ENCODE measurements at regions not wholly inside any gene's neighbourhood (a gene's known extent, or its start where the extent isn't known, plus 50 kb on each side); places are given as distances from the start of the nearest gene placed in this dataset.
"Not testable (repeated sequence)": the region's sequence is repeated elsewhere in the genome, so short reads cannot be mapped to it uniquely, and the experiment has no call there.

GRCh38 chr6:112477125-112477524, 130.0 kb downstream of the RFPL4B start:
- Histone ChIP-seq H3K27ac (no peak overlapping the region), H3K27me3 (no peaks in the 10 kb centered on the region), H3K9me3 (no peaks in the 10 kb centered on the region), H3K4me1 (no peaks in the 10 kb centered on the region), H3K4me3 (no peak overlapping the region), H3K36me3 (no peaks in the 10 kb centered on the region)
- intact Hi-C loops (cut with DNase I; ENCODE audit: low total_unique reads) = no loop called here
- DNase-seq (ENCODE audit: low spot score in 2 of 2) = no peak
- TF ChIP-seq POLR2A (IDR thresholded peaks at IDR 0.05) (no peak), POLR2AphosphoS5 (IDR thresholded peaks at IDR 0.05) (no peak), CTCF (IDR thresholded peaks at IDR 0.05) (no peak)

DNA sequence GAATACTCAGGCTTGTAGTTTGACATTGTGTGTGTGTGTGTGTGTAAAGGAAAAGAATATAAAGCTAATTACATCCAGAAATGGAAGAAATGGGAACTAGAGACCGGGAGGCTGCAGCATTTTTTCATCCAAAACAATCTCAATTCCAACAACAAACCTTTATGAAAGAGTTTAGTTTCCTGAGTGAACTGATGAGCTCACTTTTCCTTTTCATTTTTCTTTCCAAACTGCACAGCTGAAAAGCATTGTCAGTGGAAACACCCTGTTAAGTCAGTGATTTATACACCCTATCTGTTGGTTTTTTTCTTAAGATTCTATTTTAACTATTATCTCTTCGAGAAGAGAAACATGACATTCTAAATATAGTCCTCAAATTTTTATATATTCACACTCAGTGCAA, 130.9 kb downstream of the RFPL4B start:
- H3K4me1 ChIP-seq = no peaks in the 10 kb centered on the region
- no peak for TF ChIP-seq POLR2A (IDR thresholded peaks at IDR 0.05)
- no peak for TF ChIP-seq POLR2AphosphoS5 (IDR thresholded peaks at IDR 0.05)
- no peak for TF ChIP-seq CTCF (IDR thresholded peaks at IDR 0.05)
- no peak overlapping the region for H3K27ac ChIP-seq
- H3K36me3 ChIP-seq = no peaks in the 10 kb centered on the region
- H3K4me3 ChIP-seq = no peak overlapping the region
- DNase-seq (ENCODE audit: low spot score in 2 of 2) = no peak
- H3K9me3 ChIP-seq = no peaks in the 10 kb centered on the region
- H3K27me3 ChIP-seq = no peaks in the 10 kb centered on the region
- intact Hi-C loops (cut with DNase I; ENCODE audit: low total_unique reads) = no loop called here

- H3K27ac ChIP-seq; H3K36me3 ChIP-seq; H3K27me3 ChIP-seq; H3K9me3 ChIP-seq; H3K4me1 ChIP-seq; intact Hi-C loops (cut with DNase I; ENCODE audit: low total_unique reads); DNase-seq (ENCODE audit: low spot score in 2 of 2); H3K4me3 ChIP-seq: not testable (repeated sequence)
These were observed 132.8 kb downstream of the RFPL4B start for GRCh38 chr6:112479975-112480374.

- H3K9me3 ChIP-seq = no peaks in the 10 kb centered on the region
- no peak overlapping the region for H3K27ac ChIP-seq
- no peak overlapping the region for H3K4me3 ChIP-seq
- no peaks in the 10 kb centered on the region for H3K4me1 ChIP-seq
- intact Hi-C loops (cut with DNase I; ENCODE audit: low total_unique reads) = no loop called here
- TF ChIP-seq CTCF (IDR thresholded peaks at IDR 0.05) (no peak), POLR2A (IDR thresholded peaks at IDR 0.05) (no peak), POLR2AphosphoS5 (IDR thresholded peaks at IDR 0.05) (no peak)
- H3K27me3 ChIP-seq = no peaks in the 10 kb centered on the region
- H3K36me3 ChIP-seq = no peaks in the 10 kb centered on the region
- DNase-seq (ENCODE audit: low spot score in 2 of 2) = no peak
These were observed 133.4 kb downstream of the RFPL4B start for GRCh38 chr6:112480553-112480952.

DNA sequence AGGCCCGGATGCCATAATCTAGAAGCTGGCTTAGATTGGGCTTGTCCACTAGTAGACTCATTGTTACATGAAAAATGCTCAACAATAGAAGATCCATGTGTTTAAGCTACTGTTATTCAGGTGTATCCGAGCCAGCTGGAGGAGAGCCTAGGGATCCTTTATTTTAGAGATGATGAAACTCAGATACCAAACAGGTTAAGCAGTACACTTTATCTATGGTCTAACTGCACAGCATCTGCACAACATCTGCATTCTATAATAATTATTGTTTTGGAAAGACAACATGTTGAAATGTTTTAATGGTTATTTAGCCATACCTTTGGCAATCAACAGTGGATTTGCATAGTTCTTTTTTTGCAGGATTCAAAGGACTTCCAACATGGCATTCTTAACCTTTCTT, 134.1 kb downstream of the RFPL4B start:
- H3K36me3 ChIP-seq = no peaks in the 10 kb centered on the region
- H3K9me3 ChIP-seq = no peaks in the 10 kb centered on the region
- TF ChIP-seq CTCF (IDR thresholded peaks at IDR 0.05) (no peak), POLR2AphosphoS5 (IDR thresholded peaks at IDR 0.05) (no peak), POLR2A (IDR thresholded peaks at IDR 0.05) (no peak)
- H3K4me3 ChIP-seq = no peak overlapping the region
- no peak for DNase-seq (ENCODE audit: low spot score in 2 of 2)
- no peaks in the 10 kb centered on the region for H3K4me1 ChIP-seq
- intact Hi-C loops (cut with DNase I; ENCODE audit: low total_unique reads) = no loop called here
- H3K27me3 ChIP-seq = no peaks in the 10 kb centered on the region
- no peak overlapping the region for H3K27ac ChIP-seq

DNA sequence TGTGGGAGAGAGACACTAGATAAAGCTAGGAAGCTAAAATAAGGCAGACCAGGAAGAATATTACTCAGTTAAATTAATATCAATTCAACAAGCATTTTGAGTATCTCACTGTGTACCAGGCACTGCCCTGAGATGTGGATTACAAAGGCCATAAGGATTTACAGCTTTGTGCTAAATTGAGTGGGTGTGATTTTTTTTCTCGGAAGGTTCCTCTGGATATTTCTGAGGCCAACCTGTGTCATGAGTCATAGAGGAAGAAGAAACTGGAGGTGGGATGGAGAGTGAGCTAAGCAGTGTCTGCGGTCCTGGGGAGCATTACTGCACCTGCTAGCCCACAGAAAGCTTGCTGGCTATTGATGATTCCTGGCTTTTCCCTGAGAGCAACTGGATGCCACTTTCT, 135.2 kb downstream of the RFPL4B start:
- intact Hi-C loops (cut with DNase I; ENCODE audit: low total_unique reads) = no loop called here
- Histone ChIP-seq H3K9me3 (no peaks in the 10 kb centered on the region), H3K4me1 (no peaks in the 10 kb centered on the region), H3K36me3 (no peaks in the 10 kb centered on the region), H3K27ac (no peak overlapping the region), H3K4me3 (no peak overlapping the region), H3K27me3 (no peaks in the 10 kb centered on the region)
- no peak for DNase-seq (ENCODE audit: low spot score in 2 of 2)
- TF ChIP-seq POLR2A (IDR thresholded peaks at IDR 0.05) = no peak
- TF ChIP-seq CTCF (IDR thresholded peaks at IDR 0.05) = no peak
- no peak for TF ChIP-seq POLR2AphosphoS5 (IDR thresholded peaks at IDR 0.05)
